ENCODE measurements at regions not wholly inside any gene's neighbourhood (a gene's known extent, or its start where the extent isn't known, plus 50 kb on each side); places are given as distances from the start of the nearest gene placed in this dataset.

DNA sequence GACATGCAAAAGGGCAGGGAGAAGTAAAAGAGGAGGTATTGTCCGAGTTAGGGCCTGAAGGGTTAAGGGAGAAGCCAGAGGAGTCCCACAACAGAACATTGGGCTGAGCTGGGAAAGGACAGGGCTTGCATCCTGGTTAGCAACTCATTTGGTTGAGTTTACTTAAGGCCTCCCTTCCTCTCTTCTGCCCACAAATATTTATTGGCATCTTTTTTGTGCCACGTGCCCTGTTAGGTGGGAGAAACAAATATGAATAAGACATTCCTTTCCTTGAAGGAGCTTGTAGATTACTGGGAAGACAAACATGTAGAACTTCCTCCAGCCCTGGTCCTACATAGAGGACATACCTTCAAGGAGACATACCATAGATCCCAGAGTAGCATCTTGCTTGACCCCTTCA is 53.0 kb upstream of the PRELP start:
- BruUV-seq (replicated peaks), result no TSS peak
- Histone ChIP-seq H3K79me2 (ENCODE audit: control insufficient read depth, insufficient read depth, low read length) (no peaks in the 10 kb centered on the region), H3K4me2 (ENCODE audit: insufficient read depth, low read length) (no peak overlapping the region), H3K27ac (ENCODE audit: insufficient read depth, low read depth, low read length) (no peak overlapping the region), H3K4me3 (replicated peaks in 1 of 3; ENCODE audit: insufficient read depth in 1 of 3, low read depth in 1 of 3, low read length in 3 of 3) (no peak overlapping the region), H3K4me1 (ENCODE audit: control insufficient read depth, extremely low read depth, insufficient read depth, low read length) (no peaks in the 10 kb centered on the region), H2AFZ (ENCODE audit: low read depth, low read length) (no peak overlapping the region), H3K36me3 (ENCODE audit: control insufficient read depth in 2 of 2, extremely low read depth in 1 of 2, insufficient read depth in 2 of 2, low read length in 2 of 2) (no peaks in the 10 kb centered on the region), H3K9me1 (replicated peaks; ENCODE audit: control insufficient read depth, extremely low read depth, insufficient read depth, low read length) (no peaks in the 10 kb centered on the region), H3K27me3 (ENCODE audit: control insufficient read depth in 2 of 2, insufficient read depth in 2 of 2, low read length in 2 of 2) (peaks cover 17 to 19% of the 10 kb centered on the region in 2 experiments), H4K20me1 (replicated peaks; ENCODE audit: control insufficient read depth, extremely low read depth, insufficient read depth, low read length) (no peaks in the 10 kb centered on the region), H3K9me3 (replicated peaks; ENCODE audit: control insufficient read depth, insufficient read depth, low read length) (no peaks in the 10 kb centered on the region), H3K9ac (replicated peaks; ENCODE audit: extremely low read depth, insufficient read depth, low read length) (no peak overlapping the region)
- CTCF ChIA-PET, result no interaction called here
- DNase-seq (ENCODE audit: low read depth, low spot score) (no peak), FAIRE-seq (no peak)
- dilution Hi-C loops (cut with MboI; ENCODE audit: extremely low pct_ligation_motif_present, low sequenced_read_pairs) (loop anchor here (10.0 kb wide), 1 partner anchor 58 kb away; no protein-coding TSS in a partner anchor), intact Hi-C loops (cut with micrococcal nuclease) (no loop called here)
- POLR2A ChIA-PET, result no interaction called here
- TF ChIP-seq GATA2 (IDR thresholded peaks at IDR 0.05; ENCODE audit: insufficient read depth, insufficient read length, low read depth, low read length) (no peak), POLR2AphosphoS5 (IDR thresholded peaks at IDR 0.05; ENCODE audit: insufficient read depth, low read depth, low read length) (no peak), EZH2 (IDR thresholded peaks at IDR 0.05; ENCODE audit: borderline replicate concordance, low read depth, low read length, severe bottlenecking) (no peak), POLR2A (IDR thresholded peaks at IDR 0.05; ENCODE audit: low read depth, low read length) (no peak), FOS (IDR thresholded peaks at IDR 0.05; ENCODE audit: borderline replicate concordance, insufficient read depth, low read length) (no peak), JUN (IDR thresholded peaks at IDR 0.05; ENCODE audit: borderline replicate concordance, insufficient read depth, insufficient read length, low read depth) (no peak), CTCF (IDR thresholded peaks at IDR 0.05; ENCODE audit: extremely low read depth in 1 of 2, insufficient read depth in 1 of 2, low read depth in 1 of 2, low read length in 2 of 2) (no peak)

Measured in endothelial cell of umbilical vein (primary cell).